DND-41 (cell line): ENCODE measurements at regions not wholly inside any gene's neighbourhood (a gene's known extent, or its start where the extent isn't known, plus 50 kb on each side); places are given as distances from the start of the nearest gene placed in this dataset.

Source experiments
- ATAC-seq: fragments of 200-7000 bp; cut with Tn5 transposase; 3 replicates; pipeline ENCODE4 v1.9.1; 2021; ENCODE audit warnings: low read depth; ENCODE audit not compliant: insufficient read depth
- DNase-seq: peaks from one replicate; pipeline ENCODE4 v3.0.0-alpha.2; 2020
- H2AFZ ChIP-seq: 2 replicates; pipeline ENCODE4 v1.6.0; 2012; ENCODE audit warnings: low read depth, low read length
- H3K27ac ChIP-seq: 2 replicates; pipeline ENCODE4 v1.5.1; 2012; ENCODE audit warnings: low read length, inconsistent platforms
- H3K27me3 ChIP-seq: fragments of 200-600 bp; sonication (generic); 2 replicates; pipeline ENCODE4 v1.6.0; 2012; ENCODE audit warnings: low read length, mild to moderate bottlenecking, inconsistent platforms; ENCODE audit not compliant: insufficient read depth, poor library complexity
- H3K36me3 ChIP-seq: 2 replicates; pipeline ENCODE4 v1.5.1; 2012; ENCODE audit warnings: low read length, inconsistent platforms; ENCODE audit not compliant: insufficient read depth
- H3K4me1 ChIP-seq: 2 replicates; pipeline ENCODE4 v1.5.1; 2012; ENCODE audit warnings: mild to moderate bottlenecking, low read length; ENCODE audit not compliant: insufficient read depth
- H3K4me2 ChIP-seq: 2 replicates; pipeline ENCODE4 v1.6.0; 2012; ENCODE audit warnings: mild to moderate bottlenecking, moderate library complexity, low read length, inconsistent platforms; ENCODE audit not compliant: insufficient read depth
- H3K4me3 ChIP-seq, 2 experiments: fragments of 200-600 bp in 1 of 2; shearing (Covaris generic) in 1 of 2; 2 replicates each; pipeline ENCODE4 v1.5.1; 2012 to 2016; ENCODE audit warnings: inconsistent platforms in 2 of 2, low read length in 2 of 2, mild to moderate bottlenecking in 2 of 2, low read depth in 1 of 2, moderate library complexity in 1 of 2
- H3K79me2 ChIP-seq: 2 replicates; pipeline ENCODE4 v1.6.0; 2012; ENCODE audit warnings: low read length, inconsistent platforms; ENCODE audit not compliant: insufficient read depth
- H3K9ac ChIP-seq: 2 replicates; pipeline ENCODE4 v1.6.0; 2012; ENCODE audit warnings: low read depth, mild to moderate bottlenecking, inconsistent platforms, low read length, moderate library complexity
- H3K9me3 ChIP-seq: 2 replicates; pipeline ENCODE4 v1.5.1; 2012; ENCODE audit warnings: low read length, moderate library complexity, mild to moderate bottlenecking, inconsistent platforms; ENCODE audit not compliant: insufficient read depth, severe bottlenecking
- H4K20me1 ChIP-seq: 2 replicates; pipeline ENCODE4 v1.6.0; 2012; ENCODE audit warnings: low read length; ENCODE audit not compliant: insufficient read depth
- CTCF ChIP-seq: IDR thresholded peaks from 2 replicates; pipeline ENCODE4 v1.5.1; 2012; ENCODE audit warnings: borderline replicate concordance, low read length, moderate library complexity, mild to moderate bottlenecking; ENCODE audit not compliant: poor library complexity, severe bottlenecking; ENCODE audit errors: extremely low read depth
- EZH2 ChIP-seq: IDR thresholded peaks from 3 replicates; pipeline ENCODE4 v1.6.1; 2012; ENCODE audit warnings: borderline replicate concordance, low read depth, mild to moderate bottlenecking, moderate library complexity, low read length, inconsistent platforms; ENCODE audit not compliant: severe bottlenecking

- Histone ChIP-seq H3K27me3 (no peaks in the 10 kb centered on the region), H3K9me3 (no peaks in the 10 kb centered on the region), H3K4me1 (no peaks in the 10 kb centered on the region), H3K4me2 (no peak overlapping the region), H2AFZ (no peak overlapping the region), H4K20me1 (no peaks in the 10 kb centered on the region), H3K36me3 (no peaks in the 10 kb centered on the region), H3K4me3 (no peak overlapping the region), H3K9ac (no peak overlapping the region), H3K79me2 (no peaks in the 10 kb centered on the region), H3K27ac (no peak overlapping the region)
- TF ChIP-seq EZH2 = no peak
- TF ChIP-seq CTCF = no peak
- ATAC-seq (no peak), DNase-seq (no peak)
These were observed 80.1 kb upstream of the SRD5A2 start for GRCh38 chr2:31660812-31661335.

DNA sequence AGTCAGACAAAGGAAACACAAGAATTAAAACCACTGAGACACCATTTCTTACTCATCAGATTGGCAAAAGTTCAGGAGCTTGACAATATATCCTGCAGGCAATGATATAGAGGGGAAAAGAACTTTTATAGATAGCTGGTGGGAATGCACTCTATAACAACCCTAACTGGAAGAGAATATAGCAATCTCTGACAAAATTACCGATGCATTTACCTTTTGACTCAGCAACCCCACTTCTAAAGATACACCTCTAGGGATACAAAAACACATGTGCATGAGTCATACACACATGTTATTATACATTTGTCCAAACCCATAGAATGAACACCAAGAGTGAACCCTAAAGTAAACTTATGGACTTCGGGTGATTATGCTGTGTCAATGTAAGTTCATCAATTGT, 79.4 kb upstream of the SRD5A2 start:
- DNase-seq (no peak), ATAC-seq (no peak)
- TF ChIP-seq CTCF (no peak), EZH2 (no peak)
- Histone ChIP-seq H3K9me3 (no peaks in the 10 kb centered on the region), H3K79me2 (no peaks in the 10 kb centered on the region), H3K27ac (no peak overlapping the region), H4K20me1 (no peaks in the 10 kb centered on the region), H3K4me1 (no peaks in the 10 kb centered on the region), H3K9ac (no peak overlapping the region), H3K4me2 (no peak overlapping the region), H3K27me3 (no peaks in the 10 kb centered on the region), H3K36me3 (no peaks in the 10 kb centered on the region), H3K4me3 (no peak overlapping the region), H2AFZ (no peak overlapping the region)

- H3K27me3 ChIP-seq = peaks cover 6% of the 10 kb centered on the region
These were observed 73.5 kb upstream of the SRD5A2 start for GRCh38 chr2:31654241-31654640.

More at GRCh38 chr2:31654241-31654640, 73.5 kb upstream of the SRD5A2 start:
- ATAC-seq = no peak
- TF ChIP-seq EZH2 (no peak), CTCF (no peak)
- Histone ChIP-seq H3K9ac (no peak overlapping the region), H3K4me3 (no peak overlapping the region), H3K27ac (no peak overlapping the region), H3K4me1 (no peaks in the 10 kb centered on the region), H2AFZ (no peak overlapping the region), H3K36me3 (no peaks in the 10 kb centered on the region), H3K4me2 (no peak overlapping the region), H3K9me3 (no peaks in the 10 kb centered on the region), H4K20me1 (no peaks in the 10 kb centered on the region), H3K79me2 (no peaks in the 10 kb centered on the region)
- no peak for DNase-seq
